Fibroblast of the aortic adventitia (primary cell): ENCODE measurements at regions not wholly inside any gene's neighbourhood (a gene's known extent, or its start where the extent isn't known, plus 50 kb on each side); places are given as distances from the start of the nearest gene placed in this dataset.

ENCODE experiments used
- DNase-seq: peaks from one replicate; pipeline ENCODE4 v3.0.0-alpha.2; 2010; ENCODE audit warnings: low read depth
- H3K4me3 ChIP-seq: 2 replicates; pipeline ENCODE4 v1.5.1; 2011; ENCODE audit warnings: low read depth, mild to moderate bottlenecking, control low read depth, low read length, moderate library complexity
- TF ChIP-seq, protein P1 (sequence below): IDR thresholded peaks from 2 replicates; pipeline ENCODE4 v1.5.1; 2011; ENCODE audit warnings: mild to moderate bottlenecking, low read length, control low read depth, inconsistent platforms; ENCODE audit not compliant: insufficient read depth

GRCh38 chr5:74199005-74199404 lies 441.5 kb downstream of the ENC1 start:
- peak; percentile 40 for DNase-seq
- H3K4me3 ChIP-seq, result no peak overlapping the region
- TF ChIP-seq, protein P1, sequence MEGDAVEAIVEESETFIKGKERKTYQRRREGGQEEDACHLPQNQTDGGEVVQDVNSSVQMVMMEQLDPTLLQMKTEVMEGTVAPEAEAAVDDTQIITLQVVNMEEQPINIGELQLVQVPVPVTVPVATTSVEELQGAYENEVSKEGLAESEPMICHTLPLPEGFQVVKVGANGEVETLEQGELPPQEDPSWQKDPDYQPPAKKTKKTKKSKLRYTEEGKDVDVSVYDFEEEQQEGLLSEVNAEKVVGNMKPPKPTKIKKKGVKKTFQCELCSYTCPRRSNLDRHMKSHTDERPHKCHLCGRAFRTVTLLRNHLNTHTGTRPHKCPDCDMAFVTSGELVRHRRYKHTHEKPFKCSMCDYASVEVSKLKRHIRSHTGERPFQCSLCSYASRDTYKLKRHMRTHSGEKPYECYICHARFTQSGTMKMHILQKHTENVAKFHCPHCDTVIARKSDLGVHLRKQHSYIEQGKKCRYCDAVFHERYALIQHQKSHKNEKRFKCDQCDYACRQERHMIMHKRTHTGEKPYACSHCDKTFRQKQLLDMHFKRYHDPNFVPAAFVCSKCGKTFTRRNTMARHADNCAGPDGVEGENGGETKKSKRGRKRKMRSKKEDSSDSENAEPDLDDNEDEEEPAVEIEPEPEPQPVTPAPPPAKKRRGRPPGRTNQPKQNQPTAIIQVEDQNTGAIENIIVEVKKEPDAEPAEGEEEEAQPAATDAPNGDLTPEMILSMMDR, result no peak

GRCh38 chr5:74198156-74198555 lies 442.4 kb downstream of the ENC1 start:
- TF ChIP-seq, protein P1, result no peak

GRCh38 chr5:74196233-74196632 lies 444.3 kb downstream of the ENC1 start:
- H3K4me3 ChIP-seq, result no peak overlapping the region
- TF ChIP-seq, protein P1, result no peak
- no peak for DNase-seq

More at GRCh38 chr5:74198156-74198555, 442.4 kb downstream of the ENC1 start:
- no peak overlapping the region for H3K4me3 ChIP-seq
- no peak for DNase-seq

DNA sequence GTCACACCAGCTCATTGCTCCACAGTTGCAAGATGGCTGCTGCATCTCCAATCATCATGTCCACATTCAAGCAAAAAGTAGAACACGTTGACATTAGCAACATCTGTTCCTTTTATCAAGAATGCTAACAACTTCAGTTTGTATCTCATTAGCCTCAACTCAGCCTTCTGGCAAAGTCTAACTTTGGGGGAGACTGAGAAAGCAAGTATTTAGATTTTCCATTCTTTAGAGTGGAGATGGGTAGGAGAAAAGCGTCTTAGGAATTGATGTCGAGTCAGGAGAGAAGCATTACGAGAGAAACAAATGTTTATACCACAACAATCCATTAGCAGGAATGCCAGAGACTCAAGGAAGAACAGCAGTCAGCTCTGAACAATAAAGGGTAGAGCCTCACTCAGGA lies 446.3 kb downstream of the ENC1 start:
- TF ChIP-seq, protein P1, result no peak
- no peak overlapping the region for H3K4me3 ChIP-seq
- no peak for DNase-seq

- no peak overlapping the region for H3K4me3 ChIP-seq
- TF ChIP-seq, protein P1, result no peak
- DNase-seq, result peak; percentile 90
Observed at GRCh38 chr5:74192606-74193299, 447.8 kb downstream of the ENC1 start.

- peak; percentile 35 for DNase-seq
- TF ChIP-seq, protein P1, result no peak
- H3K4me3 ChIP-seq, result no peak overlapping the region
Observed at GRCh38 chr5:74188351-74189105, 452.0 kb downstream of the ENC1 start.

DNA sequence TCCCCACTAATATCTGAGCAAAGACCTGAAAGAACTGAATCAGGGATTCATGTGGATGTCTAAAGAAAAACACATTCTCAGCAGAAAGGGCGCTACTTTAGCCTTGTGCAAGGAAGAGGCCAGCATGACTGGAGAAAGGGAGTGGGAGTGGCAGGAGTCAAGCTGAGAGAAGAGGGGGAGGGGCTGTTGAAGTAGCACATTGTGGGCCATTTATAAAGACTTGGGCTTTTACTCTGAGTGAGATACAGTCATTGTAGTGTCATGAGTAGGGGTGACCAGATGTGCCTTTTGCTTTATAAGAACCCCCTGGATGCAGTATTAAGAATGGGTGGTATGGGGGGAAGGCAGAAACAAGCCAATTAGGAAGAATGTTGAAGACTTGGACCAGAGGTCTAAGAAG lies 452.8 kb downstream of the ENC1 start:
- no peak for DNase-seq
- TF ChIP-seq, protein P1, result no peak

More for the DNA sequence above, 452.8 kb downstream of the ENC1 start:
- H3K4me3 ChIP-seq, result no peak overlapping the region
